ENCODE measurements at regions not wholly inside any gene's neighbourhood (a gene's known extent, or its start where the extent isn't known, plus 50 kb on each side); places are given as distances from the start of the nearest gene placed in this dataset.

DNA sequence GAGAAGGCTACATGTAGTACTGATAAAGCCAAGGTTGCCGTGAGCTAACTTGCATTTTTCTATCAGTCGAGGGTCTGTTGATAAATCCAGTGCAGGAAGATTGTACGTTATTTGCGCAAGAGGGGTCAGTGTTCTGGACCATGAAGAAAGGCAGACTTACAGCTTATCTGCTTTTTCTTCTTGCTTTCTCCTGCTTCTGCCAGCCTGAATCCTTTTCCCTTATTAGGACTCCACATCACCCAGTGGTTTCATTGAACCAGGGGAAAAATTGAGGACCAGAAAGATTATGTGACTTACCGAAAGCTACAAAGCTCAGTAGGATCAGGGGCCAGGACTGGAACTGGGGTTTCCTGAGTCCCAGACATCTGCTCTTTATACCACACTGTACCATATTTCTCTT, 534.6 kb upstream of the BRINP1 start:
- TF ChIP-seq EZH2phosphoT487 (IDR thresholded peaks at IDR 0.05; ENCODE audit: borderline replicate concordance, low read length) = no peak
- TF ChIP-seq, protein P1, sequence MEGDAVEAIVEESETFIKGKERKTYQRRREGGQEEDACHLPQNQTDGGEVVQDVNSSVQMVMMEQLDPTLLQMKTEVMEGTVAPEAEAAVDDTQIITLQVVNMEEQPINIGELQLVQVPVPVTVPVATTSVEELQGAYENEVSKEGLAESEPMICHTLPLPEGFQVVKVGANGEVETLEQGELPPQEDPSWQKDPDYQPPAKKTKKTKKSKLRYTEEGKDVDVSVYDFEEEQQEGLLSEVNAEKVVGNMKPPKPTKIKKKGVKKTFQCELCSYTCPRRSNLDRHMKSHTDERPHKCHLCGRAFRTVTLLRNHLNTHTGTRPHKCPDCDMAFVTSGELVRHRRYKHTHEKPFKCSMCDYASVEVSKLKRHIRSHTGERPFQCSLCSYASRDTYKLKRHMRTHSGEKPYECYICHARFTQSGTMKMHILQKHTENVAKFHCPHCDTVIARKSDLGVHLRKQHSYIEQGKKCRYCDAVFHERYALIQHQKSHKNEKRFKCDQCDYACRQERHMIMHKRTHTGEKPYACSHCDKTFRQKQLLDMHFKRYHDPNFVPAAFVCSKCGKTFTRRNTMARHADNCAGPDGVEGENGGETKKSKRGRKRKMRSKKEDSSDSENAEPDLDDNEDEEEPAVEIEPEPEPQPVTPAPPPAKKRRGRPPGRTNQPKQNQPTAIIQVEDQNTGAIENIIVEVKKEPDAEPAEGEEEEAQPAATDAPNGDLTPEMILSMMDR (IDR thresholded peaks at IDR 0.05; ENCODE audit: low read depth, low read length, poor library complexity, severe bottlenecking) = no peak

All from DOHH2 (cell line).